K562 (cell line): ENCODE measurements at regions not wholly inside any gene's neighbourhood (a gene's known extent, or its start where the extent isn't known, plus 50 kb on each side); places are given as distances from the start of the nearest gene placed in this dataset.
A peak's percentile ranks its signal among the peaks of the same experiment; 100 is the strongest.

Experiments used
- CREB1 ChIP-seq, 2 experiments: sonication (generic) in 1 of 2; formaldehyde crosslinking in 1 of 2; IDR thresholded peaks; 2 replicates each; pipeline versions ENCODE4 v1.6.1 to v1.8.0; 2012 to 2022; ENCODE audit warnings: inconsistent platforms in 1 of 2, mild to moderate bottlenecking in 1 of 2, missing genetic modification reagents in 1 of 2, moderate library complexity in 1 of 2
- E2F8 ChIP-seq: fragments of 450-650 bp; IDR thresholded peaks from 2 replicates; pipeline ENCODE4 v1.7.1; 2018; ENCODE audit warnings: mild to moderate bottlenecking, low read depth; ENCODE audit not compliant: partially characterized antibody
- FOXA3 ChIP-seq, 2 experiments: fragments of 450-650 bp in 1 of 2; sonication (generic) in 1 of 2; formaldehyde crosslinking; IDR thresholded peaks in 1 of 2; conservative IDR thresholded peaks in 1 of 2; 2 replicates each; pipeline versions ENCODE4 v1.4.0 to v1.8.0; 2020 to 2022; ENCODE audit warnings: mild to moderate bottlenecking in 2 of 2, missing genetic modification reagents in 1 of 2
- HDAC2 ChIP-seq: fragments of 450-650 bp; IDR thresholded peaks from 2 replicates; pipeline ENCODE4 v1.6.1; 2016; ENCODE audit warnings: mild to moderate bottlenecking
- HMG20B ChIP-seq: fragments of 250-450 bp; sonication (Bioruptor Pico); IDR thresholded peaks from 2 replicates; pipeline ENCODE4 v1.5.0; 2021; ENCODE audit warnings: mild to moderate bottlenecking
- MAX ChIP-seq: sonication (generic); formaldehyde crosslinking; IDR thresholded peaks from 2 replicates; pipeline ENCODE4 v1.9.0; 2022; ENCODE audit warnings: mild to moderate bottlenecking, missing genetic modification reagents
- RBM17 ChIP-seq: fragments of 200-400 bp; formaldehyde crosslinking; IDR thresholded peaks from 2 replicates; pipeline ENCODE4 v1.6.1; 2017; ENCODE audit warnings: low read depth, mild to moderate bottlenecking, low read length, borderline replicate concordance
- TRIM25 ChIP-seq: fragments of 450-650 bp; IDR thresholded peaks from 2 replicates; pipeline ENCODE4 v1.7.0; 2016; ENCODE audit warnings: borderline replicate concordance
- ZBTB11 ChIP-seq, 3 experiments: fragments of 200-800 bp in 1 of 3; fragments of 250-450 bp in 1 of 3; fragments of 450-650 bp in 1 of 3; sonication (Bioruptor Pico) in 1 of 3; sonication (Bioruptor generic) in 1 of 3; formaldehyde crosslinking in 1 of 3; IDR thresholded peaks; 2 replicates each; pipeline versions ENCODE4 v1.6.1 to v1.8.0; 2016 to 2022; ENCODE audit warnings: mild to moderate bottlenecking in 2 of 3, missing genetic modification characterization in 2 of 3, missing compliant biosample characterization in 1 of 3, moderate library complexity in 1 of 3
- ZBTB49 ChIP-seq: sonication (generic); formaldehyde crosslinking; IDR thresholded peaks from 2 replicates; pipeline ENCODE4 v1.8.0; 2022; ENCODE audit warnings: missing genetic modification reagents, mild to moderate bottlenecking, borderline replicate concordance
- ZBTB9 ChIP-seq: fragments of 450-650 bp; formaldehyde crosslinking; IDR thresholded peaks from 2 replicates; pipeline ENCODE4 v1.4.0; 2020; ENCODE audit warnings: mild to moderate bottlenecking, moderate library complexity
- ZC3H8 ChIP-seq: fragments of 450-650 bp; IDR thresholded peaks from 2 replicates; pipeline ENCODE4 v1.6.1; 2017
- ZNF12 ChIP-seq: sonication (generic); formaldehyde crosslinking; IDR thresholded peaks from 2 replicates; pipeline ENCODE4 v1.4.0; 2020; ENCODE audit warnings: mild to moderate bottlenecking, missing genetic modification reagents

GRCh38 chr6:15106958-15107643, 138.8 kb upstream of the JARID2 start (continued):
- TF ChIP-seq E2F8: no peak
- peak; percentile 76 for TF ChIP-seq HDAC2
- no peak; a peak in 1 of 4 replicates for TF ChIP-seq FOXA3 (CRISPR knock-in tag; conservative IDR thresholded peaks at IDR 0.05 in 1 of 2, IDR thresholded peaks at IDR 0.05 in 1 of 2)
- no peak for TF ChIP-seq ZBTB49 (CRISPR knock-in tag)
- no peak for TF ChIP-seq ZC3H8
- no peak; a peak in 1 of 6 replicates for TF ChIP-seq ZBTB11 (CRISPR knock-in tag; IDR thresholded peaks at IDR 0.05)
- TF ChIP-seq HMG20B (CRISPR knock-in tag): no peak
- TF ChIP-seq CREB1 (IDR thresholded peaks at IDR 0.05): no peak
- 0 out of 2 replicates have a peak, but pooled peaks have one; percentile 17 for TF ChIP-seq CREB1 (CRISPR knock-in tag; IDR thresholded peaks at IDR 0.05)
- TF ChIP-seq ZNF12 (CRISPR knock-in tag): no peak
- TF ChIP-seq ZBTB9 (CRISPR knock-in tag): peak; percentile 32; the same call in 1 of the 2 replicates
- no peak for TF ChIP-seq MAX (CRISPR knock-in tag)
- no peak for TF ChIP-seq TRIM25
- no peak for TF ChIP-seq RBM17
